Tibial nerve (tissue), 4 donors: ENCODE measurements at regions not wholly inside any gene's neighbourhood (a gene's known extent, or its start where the extent isn't known, plus 50 kb on each side); places are given as distances from the start of the nearest gene placed in this dataset.

ENCODE experiments used
- DNase-seq, 2 donors: peaks; one replicate each; pipeline ENCODE4 v3.0.0-alpha.2; 2019; ENCODE audit warnings: low spot score in 2 of 2
- H3K27ac ChIP-seq, 4 donors: fragments of 200-600 bp; sonication (generic) in 3 of 4; one replicate each; pipeline ENCODE4 v1.5.1; 2017 to 2019; ENCODE audit warnings: mild to moderate bottlenecking in 1 of 4
- H3K27me3 ChIP-seq, 2 donors: fragments of 200-600 bp; sonication (generic) in 1 of 2; one replicate each; pipeline versions ENCODE4 v1.5.1 to v1.6.0; 2017 to 2019
- H3K36me3 ChIP-seq, 3 donors: fragments of 200-600 bp; sonication (generic); one replicate each; pipeline ENCODE4 v1.5.1; 2018 to 2019
- H3K4me1 ChIP-seq, 4 donors: fragments of 200-600 bp; sonication (generic) in 3 of 4; one replicate each; pipeline ENCODE4 v1.5.1; 2017 to 2019
- H3K4me3 ChIP-seq, 4 donors: fragments of 200-600 bp; sonication (generic) in 3 of 4; one replicate each; pipeline ENCODE4 v1.5.1; 2017 to 2019; ENCODE audit warnings: mild to moderate bottlenecking in 1 of 4, moderate library complexity in 1 of 4
- H3K9me3 ChIP-seq, 4 donors: fragments of 200-600 bp; sonication (generic) in 3 of 4; one replicate each; pipeline ENCODE4 v1.5.1; 2017 to 2019
- CTCF ChIP-seq, 5 experiments: fragments of 200-600 bp in 3 of 5; fragments of 450-650 bp in 2 of 5; sonication (generic) in 3 of 5; IDR thresholded peaks; one replicate each; pipeline ENCODE4 v1.5.1; 2016 to 2019; ENCODE audit warnings: antibody characterized with exemption in 5 of 5, mild to moderate bottlenecking in 3 of 5, moderate library complexity in 2 of 5
- EP300 ChIP-seq, 2 donors: sonication (generic); formaldehyde crosslinking; IDR thresholded peaks; one replicate each; pipeline ENCODE4 v1.6.1; 2017; ENCODE audit warnings: antibody characterized with exemption in 2 of 2, mild to moderate bottlenecking in 1 of 2
- POLR2A ChIP-seq, 2 donors: fragments of 450-650 bp; IDR thresholded peaks; one replicate each; pipeline ENCODE4 v1.6.1; 2017; ENCODE audit warnings: antibody characterized with exemption in 2 of 2, mild to moderate bottlenecking in 2 of 2, moderate library complexity in 2 of 2
- WGBS, 2 donors: methylation state at CpG; one replicate each; pipeline ENCODE4 v1.1.5; 2018; 5-methylcytosine and 5-hydroxymethylcytosine counted together

GRCh38 chr18:77457681-77458080 is 208.0 kb downstream of the GALR1 start:
- no peaks in the 10 kb centered on the region for H3K9me3 ChIP-seq
- TF ChIP-seq EP300 (IDR thresholded peaks at IDR 0.05) (no peak), CTCF (IDR thresholded peaks at IDR 0.05) (no peak), POLR2A (IDR thresholded peaks at IDR 0.05) (no peak)
- no peaks in the 10 kb centered on the region for H3K36me3 ChIP-seq
- H3K27me3 ChIP-seq = no peaks in the 10 kb centered on the region
- H3K4me1 ChIP-seq = no peaks in the 10 kb centered on the region
- no peak overlapping the region for H3K4me3 ChIP-seq
- H3K27ac ChIP-seq = no peak overlapping the region
- 48 to 54% methylated on average over 3 of the region's 3 CpGs for WGBS, 2 donors
- no peak for DNase-seq

GRCh38 chr18:77461062-77461688 is 211.5 kb downstream of the GALR1 start:
- Histone ChIP-seq H3K9me3 (no peaks in the 10 kb centered on the region), H3K27ac (no peak overlapping the region), H3K4me3 (no peak overlapping the region), H3K36me3 (no peaks in the 10 kb centered on the region), H3K27me3 (no peaks in the 10 kb centered on the region), H3K4me1 (no peaks in the 10 kb centered on the region)
- DNase-seq = no peak
- WGBS, 2 donors = 60 to 69% methylated on average over 6 of the region's 6 CpGs
- TF ChIP-seq POLR2A (IDR thresholded peaks at IDR 0.05) = no peak
- TF ChIP-seq EP300 (IDR thresholded peaks at IDR 0.05) = no peak
- TF ChIP-seq CTCF (IDR thresholded peaks at IDR 0.05) = no peak

GRCh38 chr18:77464917-77465316 is 215.3 kb downstream of the GALR1 start:
- no peaks in the 10 kb centered on the region for H3K9me3 ChIP-seq
- 74 to 88% methylated on average over 3 of the region's 3 CpGs for WGBS, 2 donors

GRCh38 chr18:77466890-77467289 is 217.2 kb downstream of the GALR1 start:
- no peak overlapping the region for H3K4me3 ChIP-seq
- no peaks in the 10 kb centered on the region for H3K36me3 ChIP-seq
- no peaks in the 10 kb centered on the region for H3K4me1 ChIP-seq
- no peak overlapping the region for H3K27ac ChIP-seq
- DNase-seq = no peak
- TF ChIP-seq POLR2A (IDR thresholded peaks at IDR 0.05) (no peak), CTCF (IDR thresholded peaks at IDR 0.05) (no peak), EP300 (IDR thresholded peaks at IDR 0.05) (no peak)
- H3K9me3 ChIP-seq = no peaks in the 10 kb centered on the region
- H3K27me3 ChIP-seq = no peaks in the 10 kb centered on the region

More at GRCh38 chr18:77464917-77465316, 215.3 kb downstream of the GALR1 start:
- Histone ChIP-seq H3K27ac (no peak overlapping the region), H3K36me3 (no peaks in the 10 kb centered on the region), H3K27me3 (no peaks in the 10 kb centered on the region), H3K4me1 (no peaks in the 10 kb centered on the region), H3K4me3 (no peak overlapping the region)
- TF ChIP-seq POLR2A (IDR thresholded peaks at IDR 0.05) = no peak
- TF ChIP-seq EP300 (IDR thresholded peaks at IDR 0.05) = no peak
- no peak for DNase-seq

GRCh38 chr18:77469131-77469530 is 219.5 kb downstream of the GALR1 start:
- TF ChIP-seq CTCF (IDR thresholded peaks at IDR 0.05) (no peak), POLR2A (IDR thresholded peaks at IDR 0.05) (no peak), EP300 (IDR thresholded peaks at IDR 0.05) (no peak)

More at GRCh38 chr18:77469131-77469530, 219.5 kb downstream of the GALR1 start:
- Histone ChIP-seq H3K36me3 (no peaks in the 10 kb centered on the region), H3K27ac (no peak overlapping the region), H3K4me3 (no peak overlapping the region), H3K4me1 (no peaks in the 10 kb centered on the region), H3K9me3 (no peaks in the 10 kb centered on the region), H3K27me3 (no peaks in the 10 kb centered on the region)
- DNase-seq = no peak
- 80 to 81% methylated on average over 4 of the region's 4 CpGs for WGBS, 2 donors
